ENCODE measurements at regions not wholly inside any gene's neighbourhood (a gene's known extent, or its start where the extent isn't known, plus 50 kb on each side); places are given as distances from the start of the nearest gene placed in this dataset.

GRCh38 chr12:79524507-79525148 lies 166.1 kb downstream of the PAWR start:
- no peaks in the 10 kb centered on the region for H3K9me3 ChIP-seq
- TF ChIP-seq CTCF (IDR thresholded peaks at IDR 0.05), result no peak
- intact Hi-C loops (cut with DNase I), result no loop called here
- no peak overlapping the region for H3K27ac ChIP-seq
- H3K4me3 ChIP-seq, result no peak overlapping the region
- ATAC-seq, result no peak
- DNase-seq, result no peak
- no peaks in the 10 kb centered on the region for H3K27me3 ChIP-seq (ENCODE audit: low read depth)
- no peaks in the 10 kb centered on the region for H3K4me1 ChIP-seq
- H3K36me3 ChIP-seq, result no peaks in the 10 kb centered on the region

- intact Hi-C loops (cut with DNase I), result no loop called here
These were observed 167.8 kb downstream of the PAWR start for GRCh38 chr12:79522989-79523386.

GRCh38 chr12:79522257-79522988 lies 168.3 kb downstream of the PAWR start:
- Histone ChIP-seq H3K27me3 (ENCODE audit: low read depth) (no peaks in the 10 kb centered on the region), H3K27ac (no peak overlapping the region), H3K36me3 (no peaks in the 10 kb centered on the region), H3K9me3 (no peaks in the 10 kb centered on the region), H3K4me1 (no peaks in the 10 kb centered on the region), H3K4me3 (no peak overlapping the region)
- DNase-seq (no peak), ATAC-seq (no peak)
- TF ChIP-seq CTCF (IDR thresholded peaks at IDR 0.05), result no peak
- intact Hi-C loops (cut with DNase I), result no loop called here

More at GRCh38 chr12:79522989-79523386, 167.8 kb downstream of the PAWR start:
- no peaks in the 10 kb centered on the region for H3K4me1 ChIP-seq
- no peak overlapping the region for H3K27ac ChIP-seq
- H3K27me3 ChIP-seq (ENCODE audit: low read depth), result no peaks in the 10 kb centered on the region
- no peaks in the 10 kb centered on the region for H3K36me3 ChIP-seq
- no peaks in the 10 kb centered on the region for H3K9me3 ChIP-seq
- DNase-seq (no peak), ATAC-seq (no peak)
- TF ChIP-seq CTCF (IDR thresholded peaks at IDR 0.05), result no peak
- H3K4me3 ChIP-seq, result no peak overlapping the region

GRCh38 chr12:79521576-79521975 lies 169.2 kb downstream of the PAWR start:
- Histone ChIP-seq H3K4me3 (no peak overlapping the region), H3K36me3 (no peaks in the 10 kb centered on the region), H3K9me3 (no peaks in the 10 kb centered on the region), H3K27me3 (ENCODE audit: low read depth) (no peaks in the 10 kb centered on the region), H3K4me1 (no peaks in the 10 kb centered on the region), H3K27ac (no peak overlapping the region)
- DNase-seq (no peak), ATAC-seq (peak in 1 of 2 donors; percentile 30)
- intact Hi-C loops (cut with DNase I), result no loop called here
- no peak for TF ChIP-seq CTCF (IDR thresholded peaks at IDR 0.05)

GRCh38 chr12:79517363-79517762 lies 173.4 kb downstream of the PAWR start:
- Histone ChIP-seq H3K4me3 (no peak overlapping the region), H3K4me1 (no peaks in the 10 kb centered on the region), H3K27me3 (ENCODE audit: low read depth) (no peaks in the 10 kb centered on the region), H3K36me3 (no peaks in the 10 kb centered on the region), H3K27ac (no peak overlapping the region), H3K9me3 (peaks cover 4% of the 10 kb centered on the region)
- intact Hi-C loops (cut with DNase I), result no loop called here
- no peak for ATAC-seq
- DNase-seq, result no peak
- no peak for TF ChIP-seq CTCF (IDR thresholded peaks at IDR 0.05)
